Right lobe of liver (tissue), 4 donors: ENCODE measurements at regions not wholly inside any gene's neighbourhood (a gene's known extent, or its start where the extent isn't known, plus 50 kb on each side); places are given as distances from the start of the nearest gene placed in this dataset.

ENCODE experiments used
- POLR2A ChIP-seq: fragments of 450-650 bp; IDR thresholded peaks from one replicate; pipeline ENCODE4 v1.6.1; 2017; ENCODE audit warnings: antibody characterized with exemption, mild to moderate bottlenecking
- TF ChIP-seq, protein P1 (sequence below), 4 donors: fragments of 200-600 bp in 3 of 4; fragments of 450-650 bp in 1 of 4; IDR thresholded peaks; one replicate each; pipeline versions ENCODE4 v1.5.1 to v1.8.0; 2016 to 2022; ENCODE audit warnings: antibody characterized with exemption in 4 of 4, mild to moderate bottlenecking in 2 of 4
- donor health status: DM: no; HTN: no; CAD: no.
- donor health status: DM: no; HTN: no; CAD: no.
- donor health status: DM: no; HTN: yes; CAD: no.

DNA sequence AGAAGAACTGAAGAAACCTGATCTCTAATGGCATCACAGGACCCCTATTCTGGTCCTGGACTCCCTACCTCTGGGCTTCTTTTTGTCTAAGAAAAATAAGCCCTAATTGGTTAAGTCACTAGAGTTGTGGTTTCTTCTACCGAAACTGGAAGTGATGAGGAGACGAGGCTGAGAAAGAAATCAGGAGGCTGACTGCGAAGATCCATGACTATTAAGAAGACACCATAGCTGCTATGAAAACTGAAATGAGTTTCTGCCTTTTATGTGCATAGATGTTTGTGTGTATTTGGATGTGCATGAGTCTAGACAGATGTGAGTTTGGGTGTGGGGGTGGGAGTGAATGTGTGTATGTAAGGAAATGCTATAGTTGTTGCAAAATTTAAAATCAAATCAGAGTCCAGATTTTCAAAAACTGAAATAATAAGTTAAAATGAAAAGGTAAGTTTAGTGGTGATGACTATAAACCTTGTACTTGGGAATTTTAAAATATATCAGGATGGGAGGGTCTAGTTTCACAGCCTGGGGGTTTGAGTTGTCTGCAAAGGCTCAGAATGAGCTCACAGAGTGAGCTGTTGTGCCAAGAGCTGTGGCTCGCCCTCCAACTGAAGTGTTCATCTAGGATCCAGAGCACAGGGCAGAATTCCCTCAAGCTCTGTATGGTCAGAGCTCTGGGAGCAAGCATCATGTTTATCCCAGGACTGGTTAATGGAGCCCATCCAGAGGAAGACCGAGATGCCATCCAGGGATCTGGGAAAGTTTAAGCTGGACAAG lies 94.9 kb downstream of the VCPKMT start:
- TF ChIP-seq, protein P1, sequence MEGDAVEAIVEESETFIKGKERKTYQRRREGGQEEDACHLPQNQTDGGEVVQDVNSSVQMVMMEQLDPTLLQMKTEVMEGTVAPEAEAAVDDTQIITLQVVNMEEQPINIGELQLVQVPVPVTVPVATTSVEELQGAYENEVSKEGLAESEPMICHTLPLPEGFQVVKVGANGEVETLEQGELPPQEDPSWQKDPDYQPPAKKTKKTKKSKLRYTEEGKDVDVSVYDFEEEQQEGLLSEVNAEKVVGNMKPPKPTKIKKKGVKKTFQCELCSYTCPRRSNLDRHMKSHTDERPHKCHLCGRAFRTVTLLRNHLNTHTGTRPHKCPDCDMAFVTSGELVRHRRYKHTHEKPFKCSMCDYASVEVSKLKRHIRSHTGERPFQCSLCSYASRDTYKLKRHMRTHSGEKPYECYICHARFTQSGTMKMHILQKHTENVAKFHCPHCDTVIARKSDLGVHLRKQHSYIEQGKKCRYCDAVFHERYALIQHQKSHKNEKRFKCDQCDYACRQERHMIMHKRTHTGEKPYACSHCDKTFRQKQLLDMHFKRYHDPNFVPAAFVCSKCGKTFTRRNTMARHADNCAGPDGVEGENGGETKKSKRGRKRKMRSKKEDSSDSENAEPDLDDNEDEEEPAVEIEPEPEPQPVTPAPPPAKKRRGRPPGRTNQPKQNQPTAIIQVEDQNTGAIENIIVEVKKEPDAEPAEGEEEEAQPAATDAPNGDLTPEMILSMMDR (IDR thresholded peaks at IDR 0.05): no peak
- TF ChIP-seq POLR2A: no peak
